ENCODE measurements at regions not wholly inside any gene's neighbourhood (a gene's known extent, or its start where the extent isn't known, plus 50 kb on each side); places are given as distances from the start of the nearest gene placed in this dataset.
A peak's percentile ranks its signal among the peaks of the same experiment; 100 is the strongest.

GRCh38 chr17:77453613-77454241 is 313.0 kb downstream of the SEC14L1 start:
- Histone ChIP-seq H3K4me3 (peak overlapping the region in 2 of 3 donors; percentile 31 to 54), H3K27me3 (no peaks in the 10 kb centered on the region), H3K36me3 (no peaks in the 10 kb centered on the region), H3K9me3 (no peaks in the 10 kb centered on the region), H3K4me1 (peaks cover 46 to 72% of the 10 kb centered on the region in 2 donors), H3K27ac (peak overlapping the region; percentile 92 to 95)
- DNase-seq (ENCODE audit: low spot score in 2 of 2): no peak
- TF ChIP-seq POLR2AphosphoS5 (IDR thresholded peaks at IDR 0.05) (no peak), CTCF (IDR thresholded peaks at IDR 0.05) (no peak), POLR2A (IDR thresholded peaks at IDR 0.05) (no peak)
- intact Hi-C loops (cut with DNase I; ENCODE audit: low total_unique reads): no loop called here

DNA sequence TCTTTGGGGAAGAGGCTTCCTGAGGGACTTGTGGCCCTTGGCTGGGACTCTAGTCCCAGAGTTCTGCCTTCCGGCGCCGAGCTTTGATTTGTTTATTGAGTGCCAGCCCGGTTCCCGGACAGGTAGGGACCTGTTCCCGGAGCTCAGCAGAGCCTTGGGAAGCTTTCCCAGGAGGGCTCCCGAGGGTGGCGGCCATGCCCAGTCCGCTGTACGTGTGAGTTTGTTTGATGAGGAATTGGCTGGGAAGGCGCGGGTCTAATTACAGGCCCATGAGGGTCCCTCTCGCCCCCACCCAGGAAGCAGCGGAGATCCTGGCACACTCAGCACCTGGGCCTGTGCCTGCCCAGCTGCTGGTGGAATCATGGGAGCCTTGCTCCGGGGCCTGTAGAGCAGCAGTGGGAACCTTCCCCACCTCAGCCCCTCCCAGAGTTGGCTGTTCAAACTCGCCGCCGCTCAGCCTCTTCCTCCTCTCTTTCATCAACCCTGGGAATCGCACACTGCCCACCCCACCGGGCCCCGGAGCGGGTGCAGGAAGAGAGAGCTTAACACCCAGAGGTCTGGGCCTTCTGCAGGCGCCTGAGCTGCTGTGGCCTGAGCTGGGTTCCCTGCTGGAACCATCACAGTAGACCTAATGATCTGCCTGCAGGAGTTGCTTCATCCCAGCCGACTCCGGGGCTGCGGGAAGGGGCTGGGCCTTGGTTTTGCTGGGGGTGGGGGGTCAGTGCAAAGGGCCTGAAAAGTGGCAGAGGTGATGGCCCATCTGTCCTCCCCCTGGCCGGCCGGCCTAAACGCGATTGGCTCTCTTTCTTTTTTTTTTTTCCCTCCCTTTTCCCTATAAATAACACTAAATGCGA is 313.7 kb downstream of the SEC14L1 start:
- H3K27me3 ChIP-seq: no peaks in the 10 kb centered on the region
- intact Hi-C loops (cut with DNase I; ENCODE audit: low total_unique reads): no loop called here
- H3K4me3 ChIP-seq: peak overlapping the region in 2 of 3 donors; percentile 31 to 54
- peak; percentile 76 to 80 for DNase-seq (ENCODE audit: low spot score in 2 of 2)
- peak overlapping the region; percentile 92 to 95 for H3K27ac ChIP-seq
- peaks cover 46 to 71% of the 10 kb centered on the region in 2 donors for H3K4me1 ChIP-seq
- no peaks in the 10 kb centered on the region for H3K36me3 ChIP-seq
- TF ChIP-seq POLR2AphosphoS5 (IDR thresholded peaks at IDR 0.05) (no peak), POLR2A (IDR thresholded peaks at IDR 0.05) (no peak), CTCF (IDR thresholded peaks at IDR 0.05) (no peak)
- H3K9me3 ChIP-seq: no peaks in the 10 kb centered on the region

- H3K4me3 ChIP-seq: peak overlapping the region in 2 of 3 donors; percentile 13 to 49
- no peaks in the 10 kb centered on the region for H3K27me3 ChIP-seq
- peak overlapping the region; percentile 92 to 95 for H3K27ac ChIP-seq
Observed at GRCh38 chr17:77455111-77455890, 314.5 kb downstream of the SEC14L1 start.

GRCh38 chr17:77455891-77456260 is 315.1 kb downstream of the SEC14L1 start:
- no peak for DNase-seq (ENCODE audit: low spot score in 2 of 2)
- peak overlapping the region in 2 of 3 donors; percentile 13 to 49 for H3K4me3 ChIP-seq
- H3K9me3 ChIP-seq: no peaks in the 10 kb centered on the region
- H3K4me1 ChIP-seq: peaks cover 33 to 60% of the 10 kb centered on the region in 2 donors
- H3K36me3 ChIP-seq: no peaks in the 10 kb centered on the region
- no peaks in the 10 kb centered on the region for H3K27me3 ChIP-seq
- peak overlapping the region; percentile 92 to 95 for H3K27ac ChIP-seq
- TF ChIP-seq POLR2AphosphoS5 (IDR thresholded peaks at IDR 0.05) (no peak), CTCF (IDR thresholded peaks at IDR 0.05) (no peak)
- intact Hi-C loops (cut with DNase I; ENCODE audit: low total_unique reads): no loop called here

More at GRCh38 chr17:77455111-77455890, 314.5 kb downstream of the SEC14L1 start:
- DNase-seq (ENCODE audit: low spot score in 2 of 2): peak in 1 of 2 donors; percentile 86
- Histone ChIP-seq H3K36me3 (no peaks in the 10 kb centered on the region), H3K4me1 (peaks cover 37 to 63% of the 10 kb centered on the region in 2 donors), H3K9me3 (no peaks in the 10 kb centered on the region)
- intact Hi-C loops (cut with DNase I; ENCODE audit: low total_unique reads): no loop called here
- TF ChIP-seq POLR2A (IDR thresholded peaks at IDR 0.05) (no peak), CTCF (IDR thresholded peaks at IDR 0.05) (no peak), POLR2AphosphoS5 (IDR thresholded peaks at IDR 0.05) (no peak)

Data from breast epithelium (tissue), 4 donors.